ENCODE measurements at regions not wholly inside any gene's neighbourhood (a gene's known extent, or its start where the extent isn't known, plus 50 kb on each side); places are given as distances from the start of the nearest gene placed in this dataset.

- ATAC-seq (peak; percentile 87), DNase-seq (ENCODE audit: extremely low read depth in 1 of 4, low spot score in 3 of 4) (peak; percentile 51 to 84 (median 59)), FAIRE-seq (peak; percentile 91)
- no TSS peak for BruUV-seq (replicated peaks)
- Histone ChIP-seq H3K4me1 (replicated peaks in 1 of 2; ENCODE audit: control insufficient read depth in 2 of 2, insufficient read depth in 2 of 2, low read length in 2 of 2) (peaks cover 0 to 6% of the 10 kb centered on the region in 2 experiments; a peak in 2 of 5 replicates), H3K9me1 (ENCODE audit: control insufficient read depth, insufficient read depth, low read length) (no peaks in the 10 kb centered on the region), H3K27me3 (ENCODE audit: control insufficient read depth in 2 of 2, insufficient read depth in 2 of 2, low read length in 2 of 2) (no peaks in the 10 kb centered on the region), H3K9ac (ENCODE audit: insufficient read depth in 1 of 2, low read depth in 2 of 2, low read length in 2 of 2) (no peak overlapping the region), H4K20me1 (replicated peaks; ENCODE audit: control insufficient read depth, insufficient read depth, low read length) (no peaks in the 10 kb centered on the region), H3K4me2 (ENCODE audit: insufficient read depth, low read length) (0 out of 2 replicates have a peak overlapping the region, but pooled peaks have one; percentile 21), H3K79me2 (ENCODE audit: control insufficient read depth, insufficient read depth, low read length) (peaks cover 76% of the 10 kb centered on the region), H2AFZ (ENCODE audit: low read depth, low read length) (no peak overlapping the region), H3K27ac (ENCODE audit: extremely low read depth, low read depth, low read length) (peak overlapping the region; percentile 69; the same call in 2 of the 3 replicates), H3K36me3 (ENCODE audit: control insufficient read depth, insufficient read depth, low read length) (no peaks in the 10 kb centered on the region), H3K4me3 (no peak overlapping the region), H3K9me3 (replicated peaks; ENCODE audit: control insufficient read depth, insufficient read depth, low read depth, low read length) (no peaks in the 10 kb centered on the region; the same call in none of the 2 replicates)
- intact Hi-C loops (cut with micrococcal nuclease) = no loop called here
- ChIA-PET CTCF (ENCODE audit: low intra/inter-chr PET ratio) (no interaction called here), POLR2A (no interaction called here)
- in situ Hi-C loops (cut with MboI) = no loop called here
- WGBS (ENCODE audit: insufficient coverage, low coverage, missing lambda C conversion rate) = 3% methylated on average over 2 of the region's 2 CpGs
- TF ChIP-seq ZNF551 (CRISPR knock-in tag; IDR thresholded peaks at IDR 0.05) = no peak
- TF ChIP-seq TCF7 (IDR thresholded peaks at IDR 0.05; ENCODE audit: borderline replicate concordance) = peak; percentile 66; the same call in 1 of the 2 replicates
- peak; percentile 51; the same call in 1 of the 2 replicates for TF ChIP-seq TCF3 (CRISPR knock-in tag; IDR thresholded peaks at IDR 0.05)
- peak; percentile 56 for TF ChIP-seq REST (IDR thresholded peaks at IDR 0.05; ENCODE audit: borderline replicate concordance)
- no peak for TF ChIP-seq REST (CRISPR knock-in tag; IDR thresholded peaks at IDR 0.05; ENCODE audit: low read depth)
- TF ChIP-seq ZMIZ1 (IDR thresholded peaks at IDR 0.05; ENCODE audit: low read depth in 2 of 2, low read length in 2 of 2) = peak in 1 of 2 experiments; percentile 62; a peak in 1 of 4 replicates
- peak; percentile 81 for TF ChIP-seq MTA2 (IDR thresholded peaks at IDR 0.05; ENCODE audit: low read depth)
- TF ChIP-seq NCOR1 (IDR thresholded peaks at IDR 0.05) = peak; percentile 87
- TF ChIP-seq HDAC2 (IDR thresholded peaks at IDR 0.05) = no peak
- peak; percentile 53; the same call in 1 of the 2 replicates for TF ChIP-seq CC2D1A (IDR thresholded peaks at IDR 0.05)
- peak; percentile 79 for TF ChIP-seq PML (IDR thresholded peaks at IDR 0.05; ENCODE audit: low read length)
- peak; percentile 60; the same call in 1 of the 2 replicates for TF ChIP-seq LEF1 (IDR thresholded peaks at IDR 0.05)
- TF ChIP-seq SMAD4 (CRISPR knock-in tag; conservative IDR thresholded peaks at IDR 0.05) = 0 out of 2 replicates have a peak, but pooled peaks have one; percentile 19
- TF ChIP-seq DPF2 (IDR thresholded peaks at IDR 0.05) = peak; percentile 80
Measured at GRCh38 chr21:19490481-19490880, 1086.9 kb upstream of the TMPRSS15 start.

All from K562 (cell line).